Colonic mucosa (tissue), 4 donors: ENCODE measurements at regions not wholly inside any gene's neighbourhood (a gene's known extent, or its start where the extent isn't known, plus 50 kb on each side); places are given as distances from the start of the nearest gene placed in this dataset.

Experiments
- DNase-seq: peaks from one replicate; pipeline ENCODE4 v3.0.0-alpha.2; 2020
- H3K27ac ChIP-seq: fragments of 200-600 bp; one replicate; pipeline ENCODE4 v1.8.0; 2021
- H3K27me3 ChIP-seq: fragments of 200-600 bp; one replicate; pipeline ENCODE4 v1.8.0; 2021
- H3K36me3 ChIP-seq: fragments of 200-600 bp; one replicate; pipeline ENCODE4 v1.8.0; 2021
- H3K4me1 ChIP-seq: fragments of 200-600 bp; one replicate; pipeline ENCODE4 v1.8.0; 2021; ENCODE audit warnings: mild to moderate bottlenecking
- H3K4me3 ChIP-seq: fragments of 200-600 bp; one replicate; pipeline ENCODE4 v1.8.0; 2021
- H3K9ac ChIP-seq, 2 donors: one replicate each; pipeline ENCODE4 v1.7.0; 2013; ENCODE audit warnings: control low read depth in 2 of 2, low read depth in 2 of 2, low read length in 2 of 2
- H3K9me3 ChIP-seq: fragments of 200-600 bp; one replicate; pipeline ENCODE4 v1.8.0; 2021
- intact Hi-C: fragments of 100-400 bp; cut with DNase I; formaldehyde crosslinking; loops from one replicate; pipeline ENCODE4 v1.14.1; 2022
- TF ChIP-seq, protein P1 (sequence below): fragments of 200-600 bp; IDR thresholded peaks from one replicate; pipeline ENCODE4 v1.8.0; 2022; ENCODE audit warnings: antibody characterized with exemption, mild to moderate bottlenecking
- donor health status: healthy.
- donor health status: DM: no; HTN: no; CAD: no.
- donor health status: DM: no; HTN: no; CAD: no.

DNA sequence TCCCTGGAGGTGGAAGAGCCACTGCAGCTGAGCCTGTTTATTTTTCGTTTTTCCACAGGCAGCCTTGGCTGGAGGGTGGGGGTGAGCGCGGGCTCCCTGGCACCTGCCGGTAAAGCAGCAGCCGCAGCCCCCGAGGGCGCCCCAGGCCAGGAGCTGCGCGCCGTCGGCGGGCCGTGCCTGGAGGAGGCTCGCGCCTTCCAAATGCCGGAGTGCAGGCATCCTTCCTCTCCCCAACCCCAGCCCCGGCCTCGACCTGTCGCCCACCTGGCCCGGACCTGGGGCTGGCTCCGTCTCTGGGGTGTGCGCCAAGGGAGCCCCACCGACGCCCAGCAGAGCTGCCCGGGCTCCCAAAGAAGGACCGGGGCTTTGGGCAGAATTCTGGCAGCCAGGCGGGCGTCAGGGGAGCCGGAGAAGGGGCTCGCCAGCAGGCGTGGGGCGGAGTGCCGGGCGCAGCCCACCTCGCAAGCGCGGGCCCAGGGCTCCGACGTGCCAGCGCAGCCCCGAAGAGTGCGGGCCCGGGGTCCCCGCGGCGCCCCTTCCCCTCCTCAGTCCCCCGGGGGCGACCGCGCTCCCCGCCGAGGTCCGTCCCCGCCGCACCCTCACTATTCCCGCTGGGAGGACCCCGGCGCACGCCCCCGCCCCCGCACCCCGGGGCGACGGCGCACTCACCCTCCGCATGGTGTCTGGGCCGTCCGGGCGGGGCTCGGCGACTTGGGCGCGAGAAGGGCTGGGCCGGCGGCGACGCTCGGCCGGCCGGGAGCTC is 130.3 kb downstream of the NDUFA12 start:
- intact Hi-C loops = loop anchor here (10.0 kb wide), 1 partner anchor 328 kb away; no protein-coding TSS in a partner anchor
- Histone ChIP-seq H3K27ac (no peak overlapping the region), H3K36me3 (no peaks in the 10 kb centered on the region), H3K9me3 (no peaks in the 10 kb centered on the region), H3K4me1 (no peaks in the 10 kb centered on the region), H3K27me3 (peaks cover 46% of the 10 kb centered on the region), H3K9ac (peak overlapping the region in 1 of 2 donors; percentile 31), H3K4me3 (peak overlapping the region; percentile 31)
- TF ChIP-seq, protein P1, sequence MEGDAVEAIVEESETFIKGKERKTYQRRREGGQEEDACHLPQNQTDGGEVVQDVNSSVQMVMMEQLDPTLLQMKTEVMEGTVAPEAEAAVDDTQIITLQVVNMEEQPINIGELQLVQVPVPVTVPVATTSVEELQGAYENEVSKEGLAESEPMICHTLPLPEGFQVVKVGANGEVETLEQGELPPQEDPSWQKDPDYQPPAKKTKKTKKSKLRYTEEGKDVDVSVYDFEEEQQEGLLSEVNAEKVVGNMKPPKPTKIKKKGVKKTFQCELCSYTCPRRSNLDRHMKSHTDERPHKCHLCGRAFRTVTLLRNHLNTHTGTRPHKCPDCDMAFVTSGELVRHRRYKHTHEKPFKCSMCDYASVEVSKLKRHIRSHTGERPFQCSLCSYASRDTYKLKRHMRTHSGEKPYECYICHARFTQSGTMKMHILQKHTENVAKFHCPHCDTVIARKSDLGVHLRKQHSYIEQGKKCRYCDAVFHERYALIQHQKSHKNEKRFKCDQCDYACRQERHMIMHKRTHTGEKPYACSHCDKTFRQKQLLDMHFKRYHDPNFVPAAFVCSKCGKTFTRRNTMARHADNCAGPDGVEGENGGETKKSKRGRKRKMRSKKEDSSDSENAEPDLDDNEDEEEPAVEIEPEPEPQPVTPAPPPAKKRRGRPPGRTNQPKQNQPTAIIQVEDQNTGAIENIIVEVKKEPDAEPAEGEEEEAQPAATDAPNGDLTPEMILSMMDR = no peak
- peak; percentile 19 for DNase-seq

DNA sequence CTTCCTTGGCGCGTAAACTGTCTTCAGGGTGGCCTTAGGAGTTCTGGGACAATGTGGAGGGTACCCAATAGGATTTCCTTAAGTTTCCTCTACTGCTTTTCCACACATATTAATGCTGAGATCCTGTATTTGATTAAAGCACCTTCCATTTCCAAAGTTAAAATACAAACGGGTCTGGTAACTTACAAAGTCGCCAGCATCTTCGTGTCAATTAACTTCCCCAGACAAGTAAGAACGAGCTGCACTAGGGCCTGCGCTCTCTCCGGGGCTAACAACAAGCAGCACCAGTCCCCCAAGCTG is 130.9 kb downstream of the NDUFA12 start:
- Histone ChIP-seq H3K4me3 (peak overlapping the region; percentile 31), H3K27me3 (peaks cover 46% of the 10 kb centered on the region), H3K36me3 (no peaks in the 10 kb centered on the region), H3K4me1 (no peaks in the 10 kb centered on the region), H3K9me3 (no peaks in the 10 kb centered on the region), H3K9ac (peak overlapping the region in 1 of 2 donors; percentile 20), H3K27ac (no peak overlapping the region)
- intact Hi-C loops = loop anchor here (10.0 kb wide), 1 partner anchor 328 kb away; no protein-coding TSS in a partner anchor
- DNase-seq = no peak
- TF ChIP-seq, protein P1 = no peak

DNA sequence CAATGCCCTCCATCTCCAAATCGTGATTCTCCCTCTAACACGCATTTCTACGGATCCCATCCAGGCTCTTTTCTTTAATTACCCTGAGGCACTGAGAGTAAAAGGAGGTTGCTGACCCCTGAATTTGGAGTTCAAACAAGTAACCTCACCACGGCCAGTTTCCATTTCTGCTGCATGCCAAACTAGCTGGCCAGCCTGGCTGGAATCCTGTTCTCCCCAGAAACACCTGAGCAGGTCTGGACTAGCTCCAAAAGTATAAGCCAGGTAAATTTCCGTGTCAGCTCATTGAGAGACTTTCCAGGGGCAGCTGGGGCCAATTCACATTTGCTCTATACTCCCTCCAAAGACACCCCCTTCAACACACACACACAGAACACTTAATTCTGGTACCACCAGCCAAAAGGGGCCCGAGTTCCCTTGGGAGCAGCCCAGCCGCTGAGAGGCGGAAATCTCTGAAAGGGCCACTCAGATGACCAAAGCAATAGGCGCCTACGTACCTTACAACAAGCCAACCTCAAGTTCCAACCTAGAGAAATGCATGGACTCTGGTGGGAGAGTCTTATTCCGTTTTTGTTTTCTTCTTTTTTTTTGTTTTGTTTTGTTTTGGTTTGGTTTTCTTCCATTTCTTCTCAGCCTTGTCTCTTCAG is 131.4 kb downstream of the NDUFA12 start:
- DNase-seq = no peak
- H3K36me3 ChIP-seq = no peaks in the 10 kb centered on the region
- no peak overlapping the region for H3K9ac ChIP-seq
- H3K4me1 ChIP-seq = no peaks in the 10 kb centered on the region
- no peak overlapping the region for H3K4me3 ChIP-seq
- TF ChIP-seq, protein P1 = no peak
- no peaks in the 10 kb centered on the region for H3K9me3 ChIP-seq
- intact Hi-C loops = loop anchor here (10.0 kb wide), 1 partner anchor 327 kb away; no protein-coding TSS in a partner anchor
- no peak overlapping the region for H3K27ac ChIP-seq
- H3K27me3 ChIP-seq = peaks cover 46% of the 10 kb centered on the region

DNA sequence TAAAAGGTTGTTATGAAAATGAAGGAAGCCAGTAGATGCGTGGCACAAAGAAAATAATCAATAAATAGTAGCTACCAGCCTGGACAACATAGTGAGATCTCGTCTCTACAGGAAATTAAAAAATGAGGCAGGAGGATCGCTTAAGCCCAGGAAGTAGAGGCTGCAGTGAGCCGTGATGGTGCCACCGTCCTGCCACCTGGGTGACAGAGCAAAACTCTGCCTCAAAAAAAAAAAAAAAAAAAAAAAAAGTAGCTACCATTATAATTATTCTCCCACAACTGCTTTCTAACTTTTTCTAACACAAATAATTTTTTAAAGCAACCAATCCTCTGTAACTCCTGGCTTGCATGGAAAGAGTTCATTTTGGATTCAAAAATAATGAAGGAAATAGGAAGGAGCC is 133.0 kb downstream of the NDUFA12 start:
- Histone ChIP-seq H3K4me1 (no peaks in the 10 kb centered on the region), H3K27ac (no peak overlapping the region), H3K4me3 (no peak overlapping the region), H3K27me3 (peaks cover 46% of the 10 kb centered on the region), H3K9me3 (no peaks in the 10 kb centered on the region), H3K36me3 (no peaks in the 10 kb centered on the region), H3K9ac (no peak overlapping the region)
- intact Hi-C loops = loop anchor here (10.0 kb wide), 1 partner anchor 326 kb away; no protein-coding TSS in a partner anchor
- TF ChIP-seq, protein P1 = no peak
- no peak for DNase-seq

DNA sequence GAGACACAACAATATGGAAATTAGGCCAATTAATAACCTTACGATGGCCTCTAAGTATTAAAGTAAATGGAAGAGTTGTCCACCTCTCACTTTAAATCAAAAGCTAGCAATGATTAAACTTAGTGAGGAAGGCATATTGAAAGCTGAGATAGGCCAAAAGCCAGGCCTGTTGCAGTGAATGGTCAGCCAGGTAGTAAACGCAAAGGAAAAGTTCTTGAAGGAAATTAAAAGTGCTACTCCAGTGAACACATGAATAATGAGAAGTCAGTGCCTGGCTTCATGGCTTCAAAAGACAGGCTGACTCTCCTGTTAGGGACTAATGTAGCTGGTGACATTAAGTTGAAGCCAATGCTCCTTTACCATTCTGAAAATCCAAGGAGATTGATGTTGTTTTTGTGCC is 135.3 kb downstream of the NDUFA12 start:
- Histone ChIP-seq H3K9me3 (no peaks in the 10 kb centered on the region), H3K27me3 (peaks cover 26% of the 10 kb centered on the region), H3K27ac (no peak overlapping the region), H3K36me3 (no peaks in the 10 kb centered on the region), H3K4me3 (no peak overlapping the region), H3K4me1 (no peaks in the 10 kb centered on the region), H3K9ac (no peak overlapping the region)
- intact Hi-C loops = no loop called here
- TF ChIP-seq, protein P1 = no peak
- DNase-seq = no peak
